Ramos (cell line): ENCODE measurements at regions not wholly inside any gene's neighbourhood (a gene's known extent, or its start where the extent isn't known, plus 50 kb on each side); places are given as distances from the start of the nearest gene placed in this dataset.
"Not testable (repeated sequence)": the region's sequence is repeated elsewhere in the genome, so short reads cannot be mapped to it uniquely, and the experiment has no call there.

Experiments used
- in situ Hi-C: fragments of 300-500 bp; cut with MboI; formaldehyde crosslinking; loops from one replicate; pipeline ENCODE4 v1.14.3; 2022; ENCODE audit warnings: low sequenced_read_pairs; ENCODE audit not compliant: unreplicated experiment

DNA sequence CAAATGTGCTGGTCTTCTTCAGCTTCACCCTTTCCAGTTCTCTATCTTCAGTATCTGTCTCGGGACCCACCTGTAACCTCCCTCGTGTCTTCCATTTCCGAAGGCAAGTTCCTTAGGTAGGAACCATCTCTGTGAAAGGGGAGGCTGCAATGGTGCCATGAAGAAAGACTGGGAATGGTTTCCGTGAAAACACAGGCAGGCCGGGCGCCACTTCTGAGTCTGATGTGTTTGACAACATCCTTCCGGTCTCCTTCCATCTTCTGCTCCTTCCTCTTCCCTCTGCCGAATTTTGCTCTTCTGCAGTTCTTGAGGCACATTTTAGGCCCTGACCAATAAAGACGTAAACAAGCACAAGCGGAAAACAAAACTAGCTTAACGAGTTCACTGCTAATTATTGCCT is 328.0 kb downstream of the THBS2 start:
- in situ Hi-C loops, result no loop called here

GRCh38 chr6:168923171-168923570 is 330.5 kb downstream of the THBS2 start:
- in situ Hi-C loops, result no loop called here

DNA sequence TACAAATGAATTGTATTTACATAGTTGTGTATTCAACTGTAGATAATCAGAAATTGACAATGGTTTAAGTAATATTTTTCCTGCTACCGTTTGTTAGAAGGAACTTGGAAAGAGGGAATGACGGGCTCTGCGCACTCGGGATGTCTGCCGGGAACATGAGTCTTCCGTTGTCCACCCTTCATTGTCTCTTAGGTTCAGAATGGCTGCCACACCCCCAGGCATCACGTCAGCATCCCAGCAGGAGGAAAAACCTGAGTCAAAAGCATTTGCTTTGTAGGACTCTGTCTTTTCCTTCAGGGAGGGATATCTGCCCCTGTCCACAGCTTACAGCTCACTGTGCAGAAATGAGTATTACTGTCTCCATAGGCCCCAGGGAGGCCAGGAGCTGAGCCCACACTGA is 331.2 kb downstream of the THBS2 start:
- in situ Hi-C loops, result no loop called here

- in situ Hi-C loops, result no loop called here
Observed at GRCh38 chr6:168920289-168920688, 333.4 kb downstream of the THBS2 start.

DNA sequence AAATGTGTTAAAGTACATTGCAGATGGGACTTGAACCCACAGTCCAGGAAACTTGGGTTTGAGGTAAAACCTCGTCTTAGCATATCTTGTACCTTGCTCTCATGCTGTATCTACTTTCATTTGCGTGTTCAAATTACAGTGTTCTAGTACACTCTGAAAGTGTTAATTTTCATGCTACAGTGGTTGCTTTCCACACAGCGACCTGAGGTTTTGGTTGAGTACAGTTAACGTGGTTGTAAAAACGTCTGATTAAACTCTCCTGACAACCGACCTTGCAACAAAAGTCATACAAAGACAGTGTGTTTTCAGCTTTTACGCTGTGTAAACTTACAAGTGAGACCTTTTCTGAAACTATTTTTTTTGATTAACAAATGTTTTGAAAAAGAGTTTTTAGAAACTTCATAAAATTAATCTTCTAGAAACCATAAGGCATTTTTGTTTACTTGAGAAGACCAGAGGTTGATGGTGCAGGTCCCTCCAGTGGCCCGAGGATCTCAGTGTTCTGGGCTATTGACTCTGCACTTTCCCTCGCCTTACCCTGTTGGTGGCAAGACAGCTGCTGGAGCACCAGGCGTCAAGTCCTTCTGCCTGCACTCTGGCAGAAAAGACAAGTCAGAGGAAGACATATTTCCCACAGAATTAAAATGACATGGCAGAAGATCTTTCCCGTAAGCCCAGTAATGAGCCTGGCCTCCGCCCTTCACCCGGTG is 334.0 kb downstream of the THBS2 start:
- in situ Hi-C loops, result no loop called here

DNA sequence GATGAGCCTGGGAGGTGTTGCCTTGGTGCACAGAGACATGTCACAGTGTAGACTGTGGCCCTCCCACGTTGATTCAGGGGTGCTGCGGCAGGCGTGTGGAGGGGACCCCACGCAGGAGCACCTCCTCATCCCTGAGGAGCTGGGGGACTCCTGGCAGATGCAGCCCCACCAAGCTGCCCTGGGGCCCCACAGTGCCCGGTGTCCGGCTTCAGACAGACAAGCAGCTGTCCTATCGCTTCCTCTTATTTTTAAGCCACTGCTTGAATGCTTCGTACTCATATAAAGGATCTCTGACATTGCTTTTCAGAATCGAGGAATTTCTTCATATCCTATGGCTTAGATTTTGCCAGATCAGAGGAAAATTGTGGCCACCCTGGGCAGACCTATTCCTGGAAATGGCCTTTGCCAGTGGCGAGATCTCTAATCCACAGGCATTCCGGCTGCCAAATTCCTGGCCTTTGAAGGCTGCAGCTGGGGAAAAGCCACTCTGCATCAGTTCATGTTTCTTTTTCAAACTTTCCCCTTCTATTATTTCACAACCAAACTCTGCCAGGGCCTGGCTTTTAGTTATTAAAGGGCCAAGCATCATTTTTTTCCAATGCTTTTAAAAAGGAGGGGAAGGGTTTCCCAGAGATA is 337.0 kb downstream of the THBS2 start:
- in situ Hi-C loops, result no loop called here

DNA sequence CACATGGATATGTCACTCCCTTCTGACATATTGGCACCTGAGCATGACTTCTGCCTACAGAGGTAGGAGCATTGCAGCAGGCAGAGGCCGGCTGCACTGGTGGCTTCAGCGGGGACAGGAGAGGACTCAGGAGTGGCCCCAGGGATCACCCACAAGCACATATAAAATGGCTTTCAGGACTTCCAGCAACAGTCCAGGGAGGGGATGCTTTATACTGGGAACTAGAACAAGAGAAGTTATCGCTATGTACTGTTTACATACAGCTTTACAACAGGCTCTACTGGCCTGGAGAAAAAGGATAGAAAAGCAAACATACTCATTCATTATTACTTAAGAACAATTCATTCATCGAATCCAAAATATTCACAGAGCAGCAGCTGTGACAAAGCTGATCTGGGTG is 337.8 kb downstream of the THBS2 start:
- in situ Hi-C loops, result no loop called here

- in situ Hi-C loops, result no loop called here
Observed at GRCh38 chr6:168915242-168915641, 338.4 kb downstream of the THBS2 start.

GRCh38 chr6:168913866-168914469 is 339.7 kb downstream of the THBS2 start:
- in situ Hi-C loops, result no loop called here

DNA sequence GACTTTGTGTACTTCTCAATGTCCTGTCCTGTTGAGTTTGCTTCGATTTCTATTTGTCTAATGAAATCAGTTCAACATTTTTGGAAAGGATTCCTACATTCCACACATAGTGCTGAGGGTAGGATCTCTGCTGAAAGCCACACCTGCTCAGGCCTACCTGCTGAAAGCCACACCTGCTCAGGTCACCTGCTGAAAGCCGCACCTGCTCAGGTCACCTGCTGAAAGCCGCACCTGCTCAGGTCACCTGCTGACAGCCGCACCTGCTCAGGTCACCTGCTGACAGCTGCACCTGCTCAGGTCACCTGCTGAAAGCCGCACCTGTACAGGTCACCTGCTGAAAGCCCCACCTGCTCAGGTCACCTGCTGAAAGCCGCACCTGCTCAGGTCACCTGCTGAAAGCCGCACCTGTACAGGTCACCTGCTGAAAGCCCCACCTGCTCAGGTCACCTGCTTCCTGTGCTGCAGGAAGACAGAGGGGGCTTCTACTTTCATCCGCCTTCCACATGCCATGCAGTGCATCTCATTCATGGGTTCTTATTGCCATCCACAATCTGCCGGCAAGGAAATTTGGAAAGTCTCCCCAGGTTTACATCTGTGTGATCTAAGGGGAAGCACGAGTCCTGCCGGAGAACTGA is 340.3 kb downstream of the THBS2 start:
- in situ Hi-C loops, result not testable (repeated sequence)

- in situ Hi-C loops, result no loop called here
Observed at GRCh38 chr6:168909288-168909687, 344.4 kb downstream of the THBS2 start.

DNA sequence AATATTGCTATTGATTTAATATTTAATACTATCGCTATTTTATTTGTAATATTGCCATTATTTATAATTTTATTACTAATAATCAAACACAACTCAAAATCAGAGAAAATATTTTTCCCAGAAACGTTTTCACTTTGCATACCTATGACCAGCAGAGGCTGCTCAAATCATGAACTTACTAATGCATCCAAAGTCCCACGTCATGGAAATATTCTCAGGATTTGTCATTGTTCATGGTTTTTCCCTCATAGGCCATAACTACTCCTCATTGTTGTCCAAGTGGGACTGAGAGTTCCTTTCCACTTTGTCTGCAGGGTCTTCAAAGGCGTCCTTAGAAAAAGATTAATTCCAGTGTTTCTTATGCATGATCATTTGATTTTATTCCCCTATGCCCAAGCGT is 344.8 kb downstream of the THBS2 start:
- in situ Hi-C loops, result no loop called here

DNA sequence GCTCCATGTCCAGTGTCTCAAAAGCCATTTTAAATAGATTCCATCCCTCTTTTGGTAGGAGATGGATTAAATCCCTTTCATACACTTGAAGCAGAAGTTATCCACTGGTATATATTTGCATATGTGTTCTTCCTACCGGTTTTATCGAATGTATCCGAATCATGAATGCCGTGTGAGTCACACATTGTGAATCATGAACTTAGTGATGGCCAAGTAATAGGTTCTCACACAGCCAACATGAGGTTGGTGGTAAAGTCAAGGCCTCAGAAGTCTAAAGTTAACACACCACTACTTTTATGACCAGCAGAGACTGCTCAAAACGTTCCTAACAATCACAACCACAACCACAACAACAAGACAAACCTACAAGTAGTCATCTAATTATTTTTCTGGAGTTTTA is 345.5 kb downstream of the THBS2 start:
- in situ Hi-C loops, result no loop called here

DNA sequence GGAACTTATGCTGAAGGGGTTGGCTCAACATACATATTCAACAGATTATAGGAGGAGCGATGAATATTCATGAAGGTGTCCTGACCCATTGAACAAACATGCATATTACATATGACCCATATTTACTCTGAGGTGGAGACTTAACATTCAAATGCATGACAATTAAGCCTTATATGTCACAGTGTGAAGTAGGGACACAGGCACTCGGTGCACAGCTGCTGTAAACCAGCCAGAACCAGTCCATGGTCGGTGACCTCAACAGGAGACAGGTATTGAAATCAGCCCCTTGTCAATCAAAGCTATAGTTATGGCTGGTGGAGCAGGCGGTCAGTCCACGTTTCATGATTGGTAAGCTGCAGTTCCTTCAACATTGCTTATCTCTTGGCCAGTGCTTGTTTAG is 347.3 kb downstream of the THBS2 start:
- in situ Hi-C loops, result no loop called here

GRCh38 chr6:168905451-168906090 is 348.1 kb downstream of the THBS2 start:
- in situ Hi-C loops, result no loop called here

- in situ Hi-C loops, result no loop called here
Observed at GRCh38 chr6:168903613-168904345, 349.9 kb downstream of the THBS2 start.

DNA sequence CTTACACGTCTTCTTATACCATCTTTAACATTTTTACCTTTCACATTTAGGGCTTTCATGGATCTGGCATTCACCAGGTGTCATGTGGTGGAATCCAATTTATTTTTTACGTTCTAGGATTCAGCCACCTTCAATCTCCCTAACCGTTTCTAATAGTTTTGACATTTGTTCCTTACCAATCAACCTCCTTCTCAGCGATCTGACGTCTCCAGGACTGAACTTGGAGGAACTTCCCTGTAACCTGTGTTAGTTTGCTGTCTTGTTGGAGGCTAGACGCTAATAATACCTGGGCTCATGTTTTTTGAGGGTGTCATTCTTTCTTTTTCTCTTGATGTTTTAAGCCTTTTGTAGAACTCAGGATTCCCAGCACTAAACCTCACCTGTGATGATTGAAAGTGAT is 351.6 kb downstream of the THBS2 start:
- in situ Hi-C loops, result no loop called here

DNA sequence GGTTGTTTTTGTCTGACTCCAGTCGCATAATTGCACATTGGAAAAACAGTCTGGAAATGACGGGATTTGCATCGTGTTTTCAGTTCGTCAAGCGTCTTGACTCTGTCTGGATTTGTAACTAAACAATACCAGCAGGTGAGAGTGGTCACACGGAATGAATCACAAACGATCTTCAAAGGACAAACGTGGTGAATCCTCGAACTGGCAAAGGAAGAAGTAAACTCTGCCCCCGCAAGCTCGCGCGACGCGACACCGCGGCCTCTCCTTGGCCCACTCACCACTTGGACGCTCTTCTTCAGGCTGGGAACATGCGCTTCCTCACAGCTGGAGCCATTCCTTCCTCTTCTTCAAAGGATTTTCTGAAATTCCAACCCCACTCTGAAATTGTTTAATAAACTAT is 352.6 kb downstream of the THBS2 start:
- in situ Hi-C loops, result no loop called here

GRCh38 chr6:168896321-168896720 is 357.3 kb downstream of the THBS2 start:
- in situ Hi-C loops, result no loop called here

- in situ Hi-C loops, result no loop called here
Observed at GRCh38 chr6:168895102-168895812, 358.4 kb downstream of the THBS2 start.
